Body of pancreas (tissue), 4 donors: ENCODE measurements at regions not wholly inside any gene's neighbourhood (a gene's known extent, or its start where the extent isn't known, plus 50 kb on each side); places are given as distances from the start of the nearest gene placed in this dataset.

ENCODE experiments used
- POLR2A ChIP-seq, 3 donors: fragments of 450-650 bp; IDR thresholded peaks; one replicate each; pipeline ENCODE4 v1.6.1; 2016; ENCODE audit warnings: antibody characterized with exemption in 3 of 3, mild to moderate bottlenecking in 2 of 3
- TF ChIP-seq, protein P1 (sequence below), 7 experiments: fragments of 450-650 bp in 4 of 7; fragments of 200-600 bp in 3 of 7; sonication (generic) in 3 of 7; IDR thresholded peaks; one replicate each; pipeline ENCODE4 v1.5.1; 2016 to 2019; ENCODE audit warnings: antibody characterized with exemption in 7 of 7

DNA sequence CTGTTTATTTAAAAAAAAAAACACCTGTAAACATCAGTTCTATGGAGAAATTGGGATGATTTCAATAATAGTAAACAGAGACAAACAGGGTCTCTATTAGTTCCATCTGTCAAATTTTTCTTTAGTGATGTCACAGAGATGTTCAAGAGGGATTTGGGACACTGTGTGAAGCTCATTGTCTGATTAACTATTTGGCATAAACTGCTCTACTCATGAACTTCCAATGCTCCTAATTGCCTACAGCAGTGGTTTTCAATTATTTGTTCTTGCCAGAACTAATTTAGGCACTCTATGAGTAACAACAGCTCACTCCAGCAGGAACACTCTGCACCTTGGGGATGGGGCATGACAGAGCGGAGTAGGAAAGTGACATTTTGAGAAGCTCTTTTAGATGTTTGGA lies 250.1 kb upstream of the PRKD1 start:
- TF ChIP-seq, protein P1, sequence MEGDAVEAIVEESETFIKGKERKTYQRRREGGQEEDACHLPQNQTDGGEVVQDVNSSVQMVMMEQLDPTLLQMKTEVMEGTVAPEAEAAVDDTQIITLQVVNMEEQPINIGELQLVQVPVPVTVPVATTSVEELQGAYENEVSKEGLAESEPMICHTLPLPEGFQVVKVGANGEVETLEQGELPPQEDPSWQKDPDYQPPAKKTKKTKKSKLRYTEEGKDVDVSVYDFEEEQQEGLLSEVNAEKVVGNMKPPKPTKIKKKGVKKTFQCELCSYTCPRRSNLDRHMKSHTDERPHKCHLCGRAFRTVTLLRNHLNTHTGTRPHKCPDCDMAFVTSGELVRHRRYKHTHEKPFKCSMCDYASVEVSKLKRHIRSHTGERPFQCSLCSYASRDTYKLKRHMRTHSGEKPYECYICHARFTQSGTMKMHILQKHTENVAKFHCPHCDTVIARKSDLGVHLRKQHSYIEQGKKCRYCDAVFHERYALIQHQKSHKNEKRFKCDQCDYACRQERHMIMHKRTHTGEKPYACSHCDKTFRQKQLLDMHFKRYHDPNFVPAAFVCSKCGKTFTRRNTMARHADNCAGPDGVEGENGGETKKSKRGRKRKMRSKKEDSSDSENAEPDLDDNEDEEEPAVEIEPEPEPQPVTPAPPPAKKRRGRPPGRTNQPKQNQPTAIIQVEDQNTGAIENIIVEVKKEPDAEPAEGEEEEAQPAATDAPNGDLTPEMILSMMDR (IDR thresholded peaks at IDR 0.05): no peak
- no peak for TF ChIP-seq POLR2A (IDR thresholded peaks at IDR 0.05)
